H9 (cell line): ENCODE measurements at regions not wholly inside any gene's neighbourhood (a gene's known extent, or its start where the extent isn't known, plus 50 kb on each side); places are given as distances from the start of the nearest gene placed in this dataset.

ENCODE experiments used
- DNase-seq: peaks from one replicate; pipeline ENCODE4 v3.0.0-alpha.2; 2017
- H2AFZ ChIP-seq: one replicate; pipeline ENCODE4 v1.6.1; 2013; ENCODE audit warnings: mild to moderate bottlenecking, low read length, control low read depth, moderate library complexity
- H2AK5ac ChIP-seq: 2 replicates; pipeline ENCODE4 v1.6.1; 2013; ENCODE audit warnings: low read length, control low read depth, mixed read lengths; ENCODE audit not compliant: insufficient read length
- H2BK120ac ChIP-seq: one replicate; pipeline ENCODE4 v1.6.1; 2013; ENCODE audit warnings: low read depth, mild to moderate bottlenecking, low read length, control low read depth, inconsistent platforms; ENCODE audit not compliant: poor library complexity, severe bottlenecking
- H2BK12ac ChIP-seq: 2 replicates; pipeline ENCODE4 v1.6.1; 2013; ENCODE audit warnings: low read length, control low read depth, mixed read lengths, low read depth; ENCODE audit not compliant: insufficient read length
- H2BK15ac ChIP-seq: 2 replicates; pipeline ENCODE4 v1.6.1; 2013; ENCODE audit warnings: low read depth, low read length, control low read depth
- H2BK20ac ChIP-seq: one replicate; pipeline ENCODE4 v1.6.1; 2013; ENCODE audit warnings: low read depth, mild to moderate bottlenecking, low read length, control low read depth, inconsistent platforms; ENCODE audit not compliant: poor library complexity, severe bottlenecking
- H2BK5ac ChIP-seq: 2 replicates; pipeline ENCODE4 v1.6.1; 2013; ENCODE audit warnings: low read length, control low read depth, mixed read lengths; ENCODE audit not compliant: insufficient read length
- H3K14ac ChIP-seq: 2 replicates; pipeline ENCODE4 v1.6.1; 2013; ENCODE audit warnings: low read length, control low read depth; ENCODE audit not compliant: insufficient read depth
- H3K18ac ChIP-seq: 2 replicates; pipeline ENCODE4 v1.6.1; 2013; ENCODE audit warnings: low read depth, mild to moderate bottlenecking, mixed read lengths, low read length, control low read depth; ENCODE audit not compliant: insufficient read length
- H3K23ac ChIP-seq: 2 replicates; pipeline ENCODE4 v1.6.1; 2013; ENCODE audit warnings: low read length, control low read depth, mixed read lengths, low read depth; ENCODE audit not compliant: insufficient read length
- H3K23me2 ChIP-seq: 2 replicates; pipeline ENCODE4 v1.6.1; 2013; ENCODE audit warnings: low read depth, mild to moderate bottlenecking, mixed read lengths, low read length, control low read depth; ENCODE audit not compliant: insufficient read length, poor library complexity, severe bottlenecking
- H3K27ac ChIP-seq: 2 replicates; pipeline ENCODE4 v1.5.1; 2013; ENCODE audit warnings: low read length, control low read depth, mixed read lengths, low read depth; ENCODE audit not compliant: insufficient read length
- H3K27me3 ChIP-seq: 2 replicates; pipeline ENCODE4 v1.6.1; 2013; ENCODE audit warnings: low read length, control low read depth, inconsistent platforms; ENCODE audit not compliant: insufficient read depth
- H3K4ac ChIP-seq: 2 replicates; pipeline ENCODE4 v1.6.1; 2013; ENCODE audit warnings: low read depth, mild to moderate bottlenecking, control low read depth, inconsistent platforms, low read length, moderate library complexity
- H3K4me1 ChIP-seq: 2 replicates; pipeline ENCODE4 v1.6.1; 2013; ENCODE audit warnings: low read length, control low read depth, inconsistent platforms; ENCODE audit not compliant: insufficient read depth
- H3K4me2 ChIP-seq: 2 replicates; pipeline ENCODE4 v1.6.1; 2013; ENCODE audit warnings: low read length, control low read depth, mixed read lengths; ENCODE audit not compliant: insufficient read length, insufficient read depth
- H3K56ac ChIP-seq: 2 replicates; pipeline ENCODE4 v1.6.1; 2013; ENCODE audit warnings: low read depth, mild to moderate bottlenecking, mixed read lengths, low read length, control low read depth; ENCODE audit not compliant: insufficient read length
- H3K79me1 ChIP-seq: 2 replicates; pipeline ENCODE4 v1.6.1; 2013; ENCODE audit warnings: low read depth, mild to moderate bottlenecking, moderate library complexity, low read length, control low read depth, inconsistent platforms; ENCODE audit not compliant: insufficient read depth, poor library complexity, severe bottlenecking
- H3K79me2 ChIP-seq: 2 replicates; pipeline ENCODE4 v1.6.1; 2013; ENCODE audit warnings: low read length, control low read depth, inconsistent platforms; ENCODE audit not compliant: insufficient read depth
- H3K9ac ChIP-seq: 2 replicates; pipeline ENCODE4 v1.6.1; 2013; ENCODE audit warnings: low read length, control low read depth, mixed read lengths; ENCODE audit not compliant: insufficient read length; ENCODE audit errors: extremely low read depth
- H3K9me3 ChIP-seq: one replicate; pipeline ENCODE4 v1.6.1; 2013; ENCODE audit warnings: low read depth, low read length, inconsistent platforms; ENCODE audit not compliant: control insufficient read depth
- H3T11ph ChIP-seq: one replicate; pipeline ENCODE4 v1.6.1; 2013; ENCODE audit warnings: mild to moderate bottlenecking, low read length, control low read depth, inconsistent platforms
- H4K20me1 ChIP-seq: one replicate; pipeline ENCODE4 v1.6.1; 2013; ENCODE audit not compliant: control insufficient read depth, insufficient read length, insufficient read depth
- H4K5ac ChIP-seq: 2 replicates; pipeline ENCODE4 v1.6.1; 2013; ENCODE audit warnings: low read depth, mild to moderate bottlenecking, mixed read lengths, low read length, control low read depth; ENCODE audit not compliant: insufficient read length
- H4K8ac ChIP-seq: replicated peaks from 2 replicates; pipeline ENCODE4 v1.6.1; 2013; ENCODE audit warnings: low read length, control low read depth, mixed read lengths, low read depth; ENCODE audit not compliant: insufficient read length
- H4K91ac ChIP-seq: 2 replicates; pipeline ENCODE4 v1.6.1; 2013; ENCODE audit warnings: low read depth, mild to moderate bottlenecking, moderate library complexity, mixed read lengths, low read length, control low read depth; ENCODE audit not compliant: insufficient read length
- H3K27ac Mint-ChIP-seq, 3 experiments: 2 replicates in 2 of 3; 3 replicates in 1 of 3; pipeline ENCODE4 v1.8.0; 2020 to 2021; ENCODE audit warnings: mixed read lengths in 3 of 3, mild to moderate bottlenecking in 1 of 3, moderate library complexity in 1 of 3
- H3K27me3 Mint-ChIP-seq: 2 replicates; pipeline ENCODE4 v1.8.0; 2021; ENCODE audit warnings: low read depth, mild to moderate bottlenecking, moderate library complexity, mixed read lengths
- H3K36me3 Mint-ChIP-seq, 3 experiments: 2 replicates in 2 of 3; 3 replicates in 1 of 3; pipeline ENCODE4 v1.8.0; 2020 to 2021; ENCODE audit warnings: low read depth in 3 of 3, mixed read lengths in 3 of 3; ENCODE audit not compliant: insufficient read depth in 1 of 3
- H3K4me1 Mint-ChIP-seq, 2 experiments: 2 replicates each; pipeline ENCODE4 v1.8.0; 2020; ENCODE audit warnings: mixed read lengths in 2 of 2
- H3K4me3 Mint-ChIP-seq, 2 experiments: 2 replicates in 1 of 2; 3 replicates in 1 of 2; pipeline ENCODE4 v1.8.0; 2020 to 2021; ENCODE audit warnings: mild to moderate bottlenecking in 2 of 2, mixed read lengths in 2 of 2, moderate library complexity in 1 of 2
- H3K9me3 Mint-ChIP-seq, 2 experiments: 2 replicates in 1 of 2; 3 replicates in 1 of 2; pipeline ENCODE4 v1.8.0; 2020; ENCODE audit warnings: mild to moderate bottlenecking in 2 of 2, mixed read lengths in 2 of 2, moderate library complexity in 1 of 2
- WGBS: extraction: QIAGEN DNeasy Blood & Tissue Kit; methylation state at CpG from one replicate; pipeline ENCODE4 v1.1.7; 2013; ENCODE audit warnings: missing lambda C conversion rate, low lambda C conversion rate, mixed read lengths; ENCODE audit not compliant: insufficient read length; ENCODE audit errors: extremely low coverage; 5-methylcytosine and 5-hydroxymethylcytosine counted together
- TF ChIP-seq, protein P1 (sequence below): fragments of 200-600 bp; sonication (generic); conservative IDR thresholded peaks from 3 replicates; pipeline ENCODE4 v1.8.0; 2021; ENCODE audit warnings: antibody characterized with exemption, mild to moderate bottlenecking

DNA sequence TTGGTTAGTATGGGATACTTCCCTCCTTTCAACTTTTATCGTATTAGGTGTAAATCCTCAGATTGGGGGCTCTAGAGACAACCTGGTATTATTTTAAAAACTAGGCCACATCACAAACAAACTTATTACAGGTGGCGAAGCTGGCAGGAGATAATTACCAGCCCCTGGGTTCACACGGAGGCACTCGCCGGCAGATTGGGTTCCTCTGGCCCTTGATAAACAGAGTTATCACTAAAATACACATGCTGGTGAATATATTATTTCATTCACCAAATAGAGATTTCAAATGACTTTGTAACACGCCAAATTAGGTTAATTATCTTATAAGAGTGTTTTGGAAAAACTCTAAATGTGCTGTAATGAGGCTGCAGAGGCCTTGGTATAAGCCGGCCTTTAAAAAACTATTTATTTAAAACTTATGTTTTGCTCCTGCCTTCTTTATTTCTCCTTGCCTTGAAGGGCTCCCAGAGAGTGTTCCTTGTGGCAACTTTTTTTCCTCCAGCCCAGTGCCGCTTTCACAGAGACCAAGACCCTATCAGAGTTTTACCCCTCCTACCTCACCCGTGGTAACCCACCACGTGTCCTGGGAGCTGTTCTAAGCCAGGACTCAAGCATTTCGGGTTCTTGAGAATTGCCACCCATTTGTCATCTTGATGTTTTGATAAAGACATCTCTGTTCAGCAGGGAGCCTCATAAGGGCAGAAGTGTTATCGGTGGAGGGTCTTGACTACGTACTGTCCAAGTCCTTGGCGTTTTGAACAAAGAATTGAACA, 468.6 kb upstream of the CFAP20DC start:
- WGBS, result no CpG with 5 or more reads among the region's 14 CpGs
- no peak overlapping the region for H3K18ac ChIP-seq
- H2BK12ac ChIP-seq, result no peak overlapping the region
- no peak overlapping the region for H2AFZ ChIP-seq
- H3K4me3 Mint-ChIP-seq, result no peak overlapping the region
- no peaks in the 10 kb centered on the region for H4K20me1 ChIP-seq
- H4K5ac ChIP-seq, result no peak overlapping the region
- H3K4ac ChIP-seq, result no peak overlapping the region
- no peak overlapping the region for H3T11ph ChIP-seq
- H4K8ac ChIP-seq, result no peak overlapping the region
- no peak overlapping the region; a peak in 1 of 7 replicates for H3K27ac Mint-ChIP-seq
- H2AK5ac ChIP-seq, result no peak overlapping the region
- no peak for DNase-seq
- no peaks in the 10 kb centered on the region; the same call in 1 of the 2 replicates for H3K27me3 Mint-ChIP-seq
- H3K9me3 Mint-ChIP-seq, result no peaks in the 10 kb centered on the region
- no peaks in the 10 kb centered on the region for H3K79me2 ChIP-seq
- H3K23me2 ChIP-seq, result no peaks in the 10 kb centered on the region
- H3K4me1 Mint-ChIP-seq, result peaks cover 7 to 12% of the 10 kb centered on the region in 2 experiments
- H2BK120ac ChIP-seq, result no peak overlapping the region
- no peaks in the 10 kb centered on the region for H3K79me1 ChIP-seq
- no peaks in the 10 kb centered on the region for H3K36me3 Mint-ChIP-seq
- no peaks in the 10 kb centered on the region for H3K4me1 ChIP-seq
- no peaks in the 10 kb centered on the region for H3K9me3 ChIP-seq
- no peak overlapping the region for H3K9ac ChIP-seq
- H3K4me2 ChIP-seq, result no peak overlapping the region
- no peak overlapping the region for H2BK15ac ChIP-seq
- H3K23ac ChIP-seq, result no peak overlapping the region
- H2BK20ac ChIP-seq, result no peak overlapping the region
- no peak overlapping the region for H3K56ac ChIP-seq
- H4K91ac ChIP-seq, result no peak overlapping the region
- H3K27me3 ChIP-seq, result no peaks in the 10 kb centered on the region
- TF ChIP-seq, protein P1, sequence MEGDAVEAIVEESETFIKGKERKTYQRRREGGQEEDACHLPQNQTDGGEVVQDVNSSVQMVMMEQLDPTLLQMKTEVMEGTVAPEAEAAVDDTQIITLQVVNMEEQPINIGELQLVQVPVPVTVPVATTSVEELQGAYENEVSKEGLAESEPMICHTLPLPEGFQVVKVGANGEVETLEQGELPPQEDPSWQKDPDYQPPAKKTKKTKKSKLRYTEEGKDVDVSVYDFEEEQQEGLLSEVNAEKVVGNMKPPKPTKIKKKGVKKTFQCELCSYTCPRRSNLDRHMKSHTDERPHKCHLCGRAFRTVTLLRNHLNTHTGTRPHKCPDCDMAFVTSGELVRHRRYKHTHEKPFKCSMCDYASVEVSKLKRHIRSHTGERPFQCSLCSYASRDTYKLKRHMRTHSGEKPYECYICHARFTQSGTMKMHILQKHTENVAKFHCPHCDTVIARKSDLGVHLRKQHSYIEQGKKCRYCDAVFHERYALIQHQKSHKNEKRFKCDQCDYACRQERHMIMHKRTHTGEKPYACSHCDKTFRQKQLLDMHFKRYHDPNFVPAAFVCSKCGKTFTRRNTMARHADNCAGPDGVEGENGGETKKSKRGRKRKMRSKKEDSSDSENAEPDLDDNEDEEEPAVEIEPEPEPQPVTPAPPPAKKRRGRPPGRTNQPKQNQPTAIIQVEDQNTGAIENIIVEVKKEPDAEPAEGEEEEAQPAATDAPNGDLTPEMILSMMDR, result no peak
- no peak overlapping the region for H2BK5ac ChIP-seq
- H3K27ac ChIP-seq, result no peak overlapping the region
- no peak overlapping the region for H3K14ac ChIP-seq
